Breast epithelium (tissue), 3 donors: ENCODE measurements at regions not wholly inside any gene's neighbourhood (a gene's known extent, or its start where the extent isn't known, plus 50 kb on each side); places are given as distances from the start of the nearest gene placed in this dataset.

Source experiments
- CTCF ChIP-seq, 3 donors: fragments of 450-650 bp; IDR thresholded peaks; one replicate each; pipeline ENCODE4 v1.5.1; 2016 to 2017; ENCODE audit warnings: antibody characterized with exemption in 3 of 3, mild to moderate bottlenecking in 3 of 3, moderate library complexity in 3 of 3
- POLR2AphosphoS5 ChIP-seq, 3 donors: sonication (generic); formaldehyde crosslinking; IDR thresholded peaks; one replicate each; pipeline ENCODE4 v1.6.1; 2017; ENCODE audit warnings: antibody characterized with exemption in 3 of 3

GRCh38 chr16:80105751-80106150 lies 435.0 kb upstream of the DYNLRB2 start:
- TF ChIP-seq CTCF (IDR thresholded peaks at IDR 0.05), result no peak
- no peak for TF ChIP-seq POLR2AphosphoS5 (IDR thresholded peaks at IDR 0.05)
